ENCODE measurements at regions not wholly inside any gene's neighbourhood (a gene's known extent, or its start where the extent isn't known, plus 50 kb on each side); places are given as distances from the start of the nearest gene placed in this dataset.

- TF ChIP-seq CTCF (IDR thresholded peaks at IDR 0.05) (no peak), EZH2 (IDR thresholded peaks at IDR 0.05) (no peak)
These were observed 127.4 kb upstream of the INHBA start for GRCh38 chr7:41830271-41830670.

All from neural progenitor cell (in vitro differentiated cells).